GM18511 (cell line): ENCODE measurements at regions not wholly inside any gene's neighbourhood (a gene's known extent, or its start where the extent isn't known, plus 50 kb on each side); places are given as distances from the start of the nearest gene placed in this dataset.
"Not testable (repeated sequence)": the region's sequence is repeated elsewhere in the genome, so short reads cannot be mapped to it uniquely, and the experiment has no call there.

Experiments used
- ATAC-seq: cut with Tn5 transposase; IDR thresholded peaks from one replicate; pipeline ENCODE4 v1.9.1; 2021; ENCODE audit warnings: mild to moderate bottlenecking, moderate library complexity; ENCODE audit not compliant: unreplicated experiment

DNA sequence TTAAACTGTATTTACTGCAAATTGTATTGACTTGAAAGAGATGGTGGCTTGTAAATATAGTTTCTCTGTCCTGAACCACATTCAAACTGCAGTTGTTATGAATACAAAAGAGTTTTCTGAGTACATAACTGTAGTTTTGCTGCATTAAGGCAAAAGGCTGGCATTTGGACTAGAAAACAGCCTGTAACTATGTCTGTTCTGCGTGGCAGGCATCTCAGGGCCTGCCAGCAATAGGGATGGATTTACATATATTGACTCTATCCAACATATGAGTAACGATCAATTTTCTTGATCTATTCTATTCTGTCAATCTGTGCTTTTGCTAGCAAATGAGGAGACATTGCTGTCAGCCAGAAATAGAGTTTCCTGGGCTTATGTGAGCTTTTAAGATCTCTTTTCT, 174.6 kb downstream of the TMEM26 start:
- ATAC-seq = no peak

DNA sequence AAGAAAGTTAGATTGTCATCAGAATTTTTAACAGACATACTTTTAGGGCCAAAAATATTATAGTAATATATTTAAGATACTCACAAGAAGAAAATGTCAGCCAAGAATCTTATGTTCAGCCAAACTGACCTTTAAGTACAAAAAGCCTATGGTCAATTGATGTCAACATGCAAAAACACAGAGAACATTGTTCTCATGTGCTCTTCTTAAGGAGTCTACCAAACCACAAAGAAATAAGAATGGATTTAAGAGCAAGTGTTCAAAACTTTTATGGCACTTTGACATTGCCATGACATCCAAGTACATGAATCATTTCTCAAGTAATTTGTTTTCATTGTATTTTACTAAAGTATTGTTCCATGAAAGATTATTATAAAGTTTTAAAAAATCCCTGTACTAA, 180.4 kb downstream of the TMEM26 start:
- no peak for ATAC-seq

DNA sequence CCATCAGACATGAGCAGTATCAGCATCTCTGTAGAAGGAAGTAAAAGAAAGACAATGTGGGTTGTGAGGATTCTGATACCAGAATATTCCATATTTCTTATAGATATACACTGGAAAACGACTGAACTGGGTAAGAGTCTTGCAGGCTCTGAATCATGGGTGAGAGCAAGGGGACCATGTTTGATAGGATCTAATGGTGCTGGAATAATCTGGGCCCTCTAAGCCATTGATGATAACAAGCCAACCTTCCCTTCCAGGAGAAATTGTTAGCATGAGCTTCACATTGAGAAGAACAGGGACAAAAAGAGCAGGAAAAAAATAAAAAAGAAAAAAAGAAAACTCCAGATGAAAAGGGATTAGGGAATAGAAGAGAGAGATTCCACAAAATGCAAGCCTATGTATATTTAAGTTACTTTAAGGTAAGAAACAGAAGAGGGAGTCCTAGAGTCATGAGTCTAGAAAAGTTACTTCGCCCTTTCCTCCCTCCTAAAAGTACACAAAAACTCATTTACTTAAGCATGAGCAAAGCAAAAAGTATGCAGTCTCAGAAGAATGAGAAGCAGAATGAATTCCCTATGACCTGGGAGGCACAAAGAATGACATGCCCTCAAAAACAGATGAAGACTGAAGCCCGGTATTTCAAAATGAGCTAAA, 181.9 kb downstream of the TMEM26 start:
- no peak for ATAC-seq

DNA sequence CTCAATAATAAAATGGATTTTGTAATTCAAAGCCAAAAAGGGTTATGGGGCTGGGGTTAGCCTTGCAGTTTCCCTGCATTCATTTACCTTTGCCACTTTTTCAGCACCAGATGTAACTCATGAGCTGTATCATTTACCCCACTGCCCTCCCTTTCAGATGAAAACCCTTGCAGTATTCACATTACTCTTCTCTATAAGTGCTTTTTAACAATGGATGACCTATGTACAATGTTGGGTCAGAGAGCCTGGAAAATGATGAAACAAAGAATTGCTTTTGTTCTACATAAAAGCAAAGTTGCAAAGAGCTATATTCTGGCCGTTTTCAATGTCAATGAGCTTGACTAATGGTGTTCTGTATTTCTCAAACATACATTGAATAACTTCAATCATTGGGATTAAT, 189.7 kb downstream of the TMEM26 start:
- no peak for ATAC-seq

DNA sequence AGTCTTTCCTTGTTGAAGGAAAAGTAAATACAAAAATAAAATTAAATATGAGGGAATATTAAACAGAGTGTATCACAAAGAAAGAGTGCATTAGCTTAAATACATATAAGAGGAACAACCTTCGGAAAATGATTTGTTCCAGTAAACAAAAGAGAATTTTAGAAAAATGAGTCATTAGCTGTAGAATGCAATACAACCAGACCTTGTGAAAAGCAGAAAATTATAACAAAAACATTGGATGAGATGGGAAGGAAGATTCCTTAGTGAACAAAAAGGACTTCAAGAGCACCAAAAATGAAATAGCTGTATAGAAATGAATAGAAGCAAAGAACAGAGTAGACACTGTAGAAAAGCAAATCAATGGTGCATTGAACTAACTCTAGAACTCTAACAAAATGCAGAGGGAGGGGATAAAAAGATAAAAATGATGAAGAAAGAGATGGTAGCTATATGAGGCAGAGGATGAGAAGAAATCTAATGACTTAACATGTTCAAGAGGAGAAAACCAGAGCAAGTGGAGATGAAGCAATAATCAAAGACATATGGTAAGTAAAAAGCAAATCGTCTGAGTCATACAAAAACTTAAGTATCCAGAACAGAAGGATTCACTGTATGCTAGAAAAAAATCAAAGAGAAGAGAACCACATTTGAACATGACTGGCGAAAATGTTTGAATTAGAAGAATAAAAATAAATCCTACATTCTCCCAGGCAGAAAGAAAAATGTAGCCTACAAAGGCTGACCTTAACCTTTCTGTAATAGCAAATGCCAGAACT, 190.5 kb downstream of the TMEM26 start:
- no peak for ATAC-seq

DNA sequence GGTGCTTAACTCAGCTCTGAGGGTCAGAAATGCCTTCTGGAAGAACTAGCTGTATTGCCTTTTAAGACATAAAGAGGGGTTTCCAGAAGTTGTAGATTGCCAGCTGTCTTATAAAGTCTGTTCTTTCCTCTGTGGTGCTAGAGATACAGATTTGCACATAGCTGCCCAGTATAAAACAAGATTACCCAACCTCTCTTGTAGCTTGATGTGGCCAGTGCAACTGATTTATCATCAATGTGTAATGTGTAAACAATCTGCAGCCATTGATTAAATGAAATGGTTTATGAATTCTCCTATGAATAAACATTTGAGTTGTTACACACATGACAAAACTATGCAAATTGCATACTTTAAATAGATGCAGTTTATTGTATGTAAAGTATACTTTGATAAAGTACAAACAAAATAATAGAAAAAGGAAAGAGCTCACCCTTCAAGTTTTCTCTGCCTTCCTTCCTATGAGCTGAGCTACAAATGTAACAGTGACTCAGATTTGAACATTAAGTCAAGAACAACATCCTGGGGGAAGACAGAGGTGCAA, 195.2 kb downstream of the TMEM26 start:
- no peak for ATAC-seq

DNA sequence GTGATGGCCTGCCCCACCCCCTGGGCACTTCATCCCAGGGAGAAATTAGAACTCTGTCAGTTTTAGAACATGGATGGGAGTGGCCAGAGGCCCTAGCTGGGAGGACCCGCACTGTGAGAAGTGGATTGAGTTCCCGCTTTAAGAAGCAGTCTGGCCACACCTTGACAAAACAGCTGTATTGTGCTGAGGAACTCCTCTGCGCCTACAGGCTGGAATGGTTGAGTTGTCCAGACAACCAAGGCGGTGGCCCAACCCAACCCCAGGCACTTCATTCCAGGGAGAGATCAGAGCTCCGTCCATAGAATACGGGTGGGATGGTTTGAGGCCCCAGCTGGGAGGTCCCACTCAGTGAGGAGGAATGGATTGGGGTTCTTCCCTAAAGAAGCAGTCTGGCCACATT, 196.0 kb downstream of the TMEM26 start:
- ATAC-seq = no peak

DNA sequence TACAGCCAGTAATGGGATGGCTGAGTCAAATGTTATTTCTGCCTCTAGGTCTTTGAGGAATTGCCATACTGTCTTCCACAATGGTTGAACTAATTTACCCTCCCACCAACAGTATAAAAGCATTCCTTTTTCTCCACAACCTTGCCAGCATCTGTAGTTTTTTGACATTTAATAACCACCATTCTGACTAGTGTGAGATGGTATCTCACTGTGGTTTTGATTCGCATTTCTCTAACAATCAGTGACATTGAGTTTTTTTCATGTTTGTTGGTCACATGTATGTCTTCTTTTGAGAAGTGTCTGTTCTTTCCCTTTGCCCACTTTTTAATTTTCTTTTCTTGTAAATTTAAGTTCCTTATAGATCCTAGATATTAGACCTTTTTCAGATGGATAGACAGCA, 200.9 kb downstream of the TMEM26 start:
- ATAC-seq = not testable (repeated sequence)

DNA sequence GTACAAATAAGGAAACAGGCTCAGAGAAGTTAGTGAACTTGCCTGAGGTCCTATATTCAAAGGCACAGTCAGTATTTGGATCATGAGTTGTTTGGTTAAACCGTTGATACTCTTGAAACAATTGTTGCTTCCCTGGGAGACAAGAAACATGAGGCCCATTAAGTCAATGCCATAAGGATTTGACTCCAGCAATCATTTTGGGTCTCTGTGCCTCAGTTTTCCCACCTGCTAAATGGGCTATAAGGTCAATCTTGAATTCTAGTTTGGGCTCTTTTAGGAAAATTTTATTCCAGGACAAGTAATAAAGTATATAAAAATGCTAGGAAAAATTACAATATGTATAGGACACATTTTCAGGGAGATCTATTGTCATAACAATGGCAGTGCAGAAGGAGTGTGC, 202.1 kb downstream of the TMEM26 start:
- no peak for ATAC-seq

DNA sequence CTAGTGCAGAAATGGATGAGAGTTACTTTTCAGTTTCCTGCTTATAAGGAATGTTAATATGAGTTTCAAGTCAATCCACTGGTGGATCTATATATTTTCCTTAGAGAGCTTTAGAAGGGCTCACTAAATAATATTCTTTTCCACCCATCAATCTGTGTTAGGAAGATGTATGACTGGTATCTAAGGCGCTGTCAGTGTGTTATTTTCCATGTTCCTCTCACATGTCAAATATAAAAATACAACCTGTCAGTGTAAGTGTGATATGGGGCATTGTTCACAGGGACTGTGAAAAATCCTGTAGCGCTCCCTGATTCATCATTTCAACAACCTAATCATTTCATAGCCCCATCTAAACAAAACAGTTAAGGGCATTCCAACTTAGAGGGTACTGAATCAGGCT, 203.1 kb downstream of the TMEM26 start:
- ATAC-seq = no peak

DNA sequence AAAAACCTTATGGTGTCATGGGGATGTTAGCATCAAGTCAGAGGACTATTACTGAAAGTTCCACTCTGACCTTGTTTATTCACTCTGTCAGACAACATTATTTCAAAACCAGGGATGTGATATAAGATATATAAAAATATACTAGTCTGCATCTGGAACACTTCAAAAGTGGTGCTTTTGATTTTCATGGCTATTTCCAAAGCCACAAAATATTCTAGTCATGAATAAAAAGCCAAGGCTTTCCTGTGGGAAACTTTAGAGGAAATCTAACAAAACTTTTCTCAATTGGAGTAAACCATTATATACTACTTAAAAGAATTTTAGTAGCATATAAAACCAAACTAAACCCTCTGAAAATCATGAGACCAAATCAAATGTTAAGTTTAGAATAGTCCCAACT, 205.2 kb downstream of the TMEM26 start:
- no peak for ATAC-seq

DNA sequence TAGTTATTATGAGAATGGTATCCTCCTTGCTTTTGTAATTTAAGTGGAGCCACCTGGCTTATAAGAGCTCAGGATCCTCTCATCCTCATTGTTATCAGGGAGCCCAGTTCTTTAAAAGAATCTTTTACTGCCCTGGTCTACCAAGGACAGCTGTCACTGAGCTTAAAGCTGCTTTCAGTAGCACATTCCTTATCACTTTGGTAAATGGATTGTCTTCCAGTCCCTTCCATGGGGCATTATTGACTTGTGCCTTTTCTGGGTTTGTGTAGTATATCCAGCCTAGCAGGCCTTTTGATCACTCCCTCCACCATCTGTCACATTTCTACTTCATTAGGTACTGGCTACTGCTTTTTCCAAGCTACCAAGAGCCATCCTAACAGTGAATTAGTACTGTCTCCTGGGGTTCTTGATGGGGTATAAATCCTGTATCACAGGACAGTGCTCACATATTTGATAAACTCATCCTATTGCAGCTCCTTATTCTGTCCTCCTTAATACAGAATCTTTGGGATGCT, 208.9 kb downstream of the TMEM26 start:
- no peak for ATAC-seq

DNA sequence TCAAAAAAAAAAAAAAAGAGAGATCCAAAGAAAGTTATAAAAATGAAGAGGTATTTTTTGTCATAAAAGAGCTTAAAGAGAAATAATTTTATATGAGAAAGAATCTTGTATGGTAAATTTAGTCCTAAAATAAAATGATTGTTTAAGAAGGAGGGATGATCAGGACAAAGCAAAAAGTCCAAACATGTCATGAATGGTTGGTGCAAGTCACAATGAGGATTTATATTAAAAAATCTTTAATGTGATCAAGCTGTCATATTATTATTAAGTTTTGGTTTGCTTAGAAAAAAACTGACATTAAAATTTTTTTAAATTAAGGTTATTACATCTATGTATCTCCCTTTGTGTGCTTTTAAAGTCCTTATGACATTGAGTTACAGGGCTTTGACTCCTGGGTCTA, 220.4 kb downstream of the TMEM26 start:
- ATAC-seq = no peak

DNA sequence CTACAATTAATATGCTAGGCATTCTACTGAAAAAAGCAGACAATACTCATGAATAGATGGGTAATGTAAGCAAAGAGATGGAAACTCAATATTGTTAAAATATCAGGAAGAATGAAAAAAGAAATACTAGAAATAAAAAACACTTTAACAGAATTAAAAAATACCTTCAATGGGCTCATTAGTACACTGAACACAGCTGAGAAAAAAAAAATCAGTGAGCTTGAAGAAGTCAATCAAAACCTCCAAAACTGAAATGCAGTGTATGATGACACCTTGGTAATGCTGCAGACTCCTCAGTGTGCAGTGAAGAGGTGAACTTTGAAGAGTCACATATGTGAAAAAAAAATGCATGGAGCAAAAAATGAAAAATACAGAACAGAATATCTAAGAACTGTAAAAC, 227.2 kb downstream of the TMEM26 start:
- no peak for ATAC-seq

DNA sequence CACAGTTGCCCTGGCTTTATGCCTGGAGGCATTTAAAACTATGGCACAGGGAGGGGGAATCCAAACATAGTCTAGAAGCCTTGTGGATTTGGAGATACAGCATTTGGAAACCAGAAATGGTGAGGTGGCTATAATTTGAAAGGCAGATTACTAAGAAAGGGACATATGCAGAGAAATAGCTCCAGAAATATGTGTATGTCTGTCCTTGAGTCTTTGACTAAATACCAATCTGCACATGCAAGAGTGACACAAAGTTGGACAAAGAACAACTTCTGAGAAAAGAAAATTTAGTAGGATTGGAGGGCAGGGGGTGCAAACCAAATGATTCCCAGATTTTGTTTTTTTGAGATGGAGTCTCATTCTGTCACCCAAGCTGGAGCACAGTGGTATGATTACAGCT, 229.6 kb downstream of the TMEM26 start:
- no peak for ATAC-seq

DNA sequence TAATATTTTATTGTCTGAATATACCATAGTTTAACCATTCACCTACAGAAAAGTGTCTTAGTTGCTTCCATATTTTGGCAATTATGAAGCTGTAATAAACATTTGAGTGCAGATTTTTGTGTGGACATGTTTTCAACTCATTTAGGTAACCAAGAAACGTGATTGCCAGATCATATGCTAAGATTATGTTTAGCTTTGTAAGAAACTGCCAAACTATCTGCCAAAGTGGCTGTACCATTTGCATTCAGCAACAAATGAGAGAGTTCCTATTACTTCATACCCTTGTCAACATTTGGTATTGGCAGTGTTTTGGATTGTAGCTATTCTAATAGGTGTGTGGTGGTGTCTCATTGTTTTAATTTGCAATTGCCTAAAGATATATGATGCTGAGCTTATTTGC, 233.5 kb downstream of the TMEM26 start:
- no peak for ATAC-seq

DNA sequence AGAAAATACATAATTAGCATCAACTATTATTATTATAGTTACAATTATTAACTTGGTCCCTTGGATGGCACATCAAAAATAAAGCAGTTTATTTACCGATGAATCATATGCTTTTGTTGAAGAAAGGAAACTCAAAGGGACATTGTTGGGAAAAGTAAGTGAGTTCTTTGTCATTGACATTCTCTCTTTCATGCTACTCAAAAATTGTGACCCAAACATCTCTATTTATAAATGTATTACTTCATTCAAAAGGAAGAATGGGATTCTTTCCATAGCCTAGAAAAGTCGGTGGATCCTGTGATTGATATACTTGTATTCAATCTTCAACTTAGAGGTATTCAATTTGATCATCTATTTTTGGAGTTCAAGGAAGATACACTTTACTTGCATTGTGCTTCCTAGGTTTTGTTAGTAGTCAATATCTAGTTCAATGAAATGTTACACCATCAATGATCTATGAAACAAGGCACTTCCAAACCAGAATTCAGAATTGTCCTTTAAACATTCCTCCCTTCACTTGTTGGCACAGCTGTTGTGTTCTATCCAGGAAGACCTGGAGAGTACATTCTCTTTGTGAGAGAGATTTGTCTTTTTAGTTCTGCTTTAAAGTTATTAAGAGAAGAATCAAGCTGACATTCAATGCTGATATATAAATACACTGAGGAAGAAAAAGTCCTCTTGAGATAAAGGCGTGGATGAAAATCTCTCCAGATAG, 235.2 kb downstream of the TMEM26 start:
- ATAC-seq = no peak

DNA sequence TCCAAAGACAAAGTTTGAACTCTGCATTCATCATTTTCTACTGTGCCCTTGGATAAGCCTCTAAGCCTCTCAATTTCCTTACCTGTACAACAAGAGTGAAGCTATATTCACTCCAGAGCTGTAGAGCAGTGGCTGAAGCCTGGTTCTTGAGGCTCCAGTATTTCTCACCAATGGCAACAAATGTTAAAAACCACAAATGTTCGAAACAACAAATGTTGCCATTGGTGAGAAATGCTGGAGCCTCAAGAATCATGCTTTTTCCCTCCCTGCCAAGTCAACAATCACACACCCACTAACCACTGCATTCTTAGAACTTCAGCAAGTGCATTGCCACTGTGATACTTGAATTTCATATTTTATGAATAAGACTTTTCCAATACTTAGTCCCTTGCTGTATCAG, 237.9 kb downstream of the TMEM26 start:
- no peak for ATAC-seq

DNA sequence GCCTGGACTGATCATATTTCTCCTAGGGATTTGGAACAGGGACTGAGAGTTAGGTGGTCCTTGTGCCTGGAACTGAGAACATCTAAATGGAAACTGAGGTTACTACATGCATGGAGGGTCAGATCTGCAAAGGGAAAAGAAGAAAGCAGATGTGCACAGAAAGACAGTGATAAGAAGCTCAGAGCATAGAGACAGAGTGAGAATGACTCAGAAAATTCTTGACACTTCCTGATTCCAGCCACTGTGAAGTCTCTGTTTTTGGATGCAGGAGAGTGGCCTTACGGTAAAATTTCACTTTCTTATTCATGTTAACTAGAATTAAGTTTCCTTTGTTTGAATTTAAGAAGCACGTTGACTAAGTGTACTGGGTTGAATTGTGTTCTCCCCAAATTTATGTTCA, 241.7 kb downstream of the TMEM26 start:
- ATAC-seq = no peak

DNA sequence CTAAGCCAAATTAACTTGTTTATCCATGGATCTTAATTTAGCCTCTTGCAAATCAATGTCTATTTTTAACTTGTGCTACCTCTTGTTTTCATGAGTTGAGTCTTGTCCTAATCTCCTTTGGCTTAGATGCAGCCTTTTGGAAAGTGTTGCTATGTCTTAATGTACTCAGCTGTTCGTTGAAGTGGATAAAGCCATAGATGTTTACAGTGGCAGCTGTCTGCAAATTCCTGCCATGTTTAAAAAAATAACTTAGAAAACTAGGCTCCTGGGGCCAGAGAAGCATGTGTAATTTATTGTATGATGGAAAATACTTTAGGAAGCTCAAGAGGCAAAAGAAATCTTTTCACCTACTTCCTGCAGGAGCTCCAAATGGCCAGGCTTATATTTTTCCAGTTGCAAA, 253.1 kb upstream of the RHOBTB1 start:
- no peak for ATAC-seq

DNA sequence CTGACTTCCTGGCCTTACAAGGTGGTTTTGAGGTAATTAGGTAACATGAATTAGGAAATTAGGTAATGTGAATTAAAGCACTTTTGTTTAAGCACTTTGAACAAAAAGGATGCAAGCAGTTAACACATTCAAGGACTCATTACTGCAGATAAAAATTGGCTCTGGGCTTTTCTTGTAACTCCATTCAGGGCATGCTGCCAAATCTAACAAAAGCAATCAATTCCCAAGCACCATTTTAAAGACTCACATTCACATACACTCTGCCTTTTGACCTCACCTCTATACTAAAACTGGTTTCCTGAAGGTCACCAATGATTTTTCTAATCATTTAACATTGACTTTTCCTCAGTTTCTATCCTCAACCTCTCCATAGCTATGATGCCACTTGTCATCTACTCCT, 251.2 kb upstream of the RHOBTB1 start:
- ATAC-seq = no peak

DNA sequence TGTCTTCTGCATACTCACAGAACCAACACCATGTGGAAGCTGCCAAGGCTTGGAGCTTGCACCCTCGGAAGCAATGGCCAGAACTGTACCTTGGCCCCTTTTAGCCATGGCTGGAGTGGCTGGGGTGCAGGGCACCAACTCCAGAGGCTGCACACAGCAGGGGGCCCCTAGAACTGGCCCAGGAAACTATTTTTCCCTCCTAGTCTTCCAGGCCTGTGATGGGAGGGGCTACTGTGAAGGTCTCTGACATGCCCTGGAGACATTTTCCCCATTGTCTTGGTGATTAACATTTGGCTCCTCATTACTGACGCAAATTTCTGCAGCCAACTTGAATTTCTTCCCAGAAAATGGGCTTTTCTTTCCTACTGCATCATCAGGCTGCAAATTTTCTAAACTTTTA, 248.6 kb upstream of the RHOBTB1 start:
- not testable (repeated sequence) for ATAC-seq
